ENCODE measurements at regions not wholly inside any gene's neighbourhood (a gene's known extent, or its start where the extent isn't known, plus 50 kb on each side); places are given as distances from the start of the nearest gene placed in this dataset.

- TF ChIP-seq, protein P1, sequence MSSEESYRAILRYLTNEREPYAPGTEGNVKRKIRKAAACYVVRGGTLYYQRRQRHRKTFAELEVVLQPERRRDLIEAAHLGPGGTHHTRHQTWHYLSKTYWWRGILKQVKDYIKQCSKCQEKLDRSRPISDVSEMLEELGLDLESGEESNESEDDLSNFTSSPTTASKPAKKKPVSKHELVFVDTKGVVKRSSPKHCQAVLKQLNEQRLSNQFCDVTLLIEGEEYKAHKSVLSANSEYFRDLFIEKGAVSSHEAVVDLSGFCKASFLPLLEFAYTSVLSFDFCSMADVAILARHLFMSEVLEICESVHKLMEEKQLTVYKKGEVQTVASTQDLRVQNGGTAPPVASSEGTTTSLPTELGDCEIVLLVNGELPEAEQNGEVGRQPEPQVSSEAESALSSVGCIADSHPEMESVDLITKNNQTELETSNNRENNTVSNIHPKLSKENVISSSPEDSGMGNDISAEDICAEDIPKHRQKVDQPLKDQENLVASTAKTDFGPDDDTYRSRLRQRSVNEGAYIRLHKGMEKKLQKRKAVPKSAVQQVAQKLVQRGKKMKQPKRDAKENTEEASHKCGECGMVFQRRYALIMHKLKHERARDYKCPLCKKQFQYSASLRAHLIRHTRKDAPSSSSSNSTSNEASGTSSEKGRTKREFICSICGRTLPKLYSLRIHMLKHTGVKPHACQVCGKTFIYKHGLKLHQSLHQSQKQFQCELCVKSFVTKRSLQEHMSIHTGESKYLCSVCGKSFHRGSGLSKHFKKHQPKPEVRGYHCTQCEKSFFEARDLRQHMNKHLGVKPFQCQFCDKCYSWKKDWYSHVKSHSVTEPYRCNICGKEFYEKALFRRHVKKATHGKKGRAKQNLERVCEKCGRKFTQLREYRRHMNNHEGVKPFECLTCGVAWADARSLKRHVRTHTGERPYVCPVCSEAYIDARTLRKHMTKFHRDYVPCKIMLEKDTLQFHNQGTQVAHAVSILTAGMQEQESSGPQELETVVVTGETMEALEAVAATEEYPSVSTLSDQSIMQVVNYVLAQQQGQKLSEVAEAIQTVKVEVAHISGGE (CRISPR knock-in tag; IDR thresholded peaks at IDR 0.05) = no peak
- no peak for TF ChIP-seq NR2C2 (IDR thresholded peaks at IDR 0.05; ENCODE audit: borderline replicate concordance, control insufficient read depth, insufficient read length, low read depth)
Measured at GRCh38 chr10:36688717-36689116, 436.7 kb upstream of the ANKRD30A start.
